Esophagus muscularis mucosa (tissue), 4 donors: ENCODE measurements at regions not wholly inside any gene's neighbourhood (a gene's known extent, or its start where the extent isn't known, plus 50 kb on each side); places are given as distances from the start of the nearest gene placed in this dataset.
A peak's percentile ranks its signal among the peaks of the same experiment; 100 is the strongest.

Experiments
- DNase-seq: peaks from one replicate; pipeline ENCODE4 v3.0.0-alpha.2; 2017; ENCODE audit errors: extremely low spot score
- H3K27ac ChIP-seq, 4 donors: fragments of 200-600 bp; sonication (generic); replicated peaks in 1 of 4; 1 replicate in 3 of 4; 2 replicates in 1 of 4; pipeline ENCODE4 v1.5.1; 2016 to 2019; ENCODE audit warnings: mild to moderate bottlenecking in 1 of 4
- H3K27me3 ChIP-seq, 4 donors: fragments of 200-600 bp; sonication (generic); one replicate each; pipeline versions ENCODE4 v1.5.1 to v1.6.0; 2016 to 2019
- H3K36me3 ChIP-seq, 4 donors: fragments of 200-600 bp; sonication (generic); one replicate each; pipeline ENCODE4 v1.5.1; 2016 to 2019
- H3K4me1 ChIP-seq, 4 donors: fragments of 200-600 bp; sonication (generic); one replicate each; pipeline ENCODE4 v1.5.1; 2016 to 2019
- H3K4me3 ChIP-seq, 4 donors: fragments of 200-600 bp; sonication (generic); 1 replicate in 2 of 4; 2 replicates in 2 of 4; pipeline ENCODE4 v1.5.1; 2016 to 2019; ENCODE audit warnings: mild to moderate bottlenecking in 4 of 4, moderate library complexity in 1 of 4
- H3K9me3 ChIP-seq, 4 donors: fragments of 200-600 bp; sonication (generic); 1 replicate in 3 of 4; 2 replicates in 1 of 4; pipeline ENCODE4 v1.5.1; 2016 to 2019
- EP300 ChIP-seq: sonication (generic); formaldehyde crosslinking; IDR thresholded peaks from one replicate; pipeline ENCODE4 v1.6.1; 2017; ENCODE audit warnings: antibody characterized with exemption
- POLR2A ChIP-seq: fragments of 450-650 bp; IDR thresholded peaks from one replicate; pipeline ENCODE4 v1.6.1; 2017; ENCODE audit warnings: antibody characterized with exemption, moderate library complexity, mild to moderate bottlenecking, low read depth
- POLR2AphosphoS5 ChIP-seq, 2 donors: sonication (generic); formaldehyde crosslinking; IDR thresholded peaks; one replicate each; pipeline ENCODE4 v1.6.1; 2017; ENCODE audit warnings: antibody characterized with exemption in 2 of 2
- WGBS: methylation state at CpG from one replicate; pipeline ENCODE4 v1.1.5; 2018; 5-methylcytosine and 5-hydroxymethylcytosine counted together
- intact Hi-C: fragments of 100-400 bp; cut with DNase I; formaldehyde crosslinking; loops from one replicate; pipeline ENCODE4 v1.15.1; 2023
- TF ChIP-seq, protein P1 (sequence below), 3 experiments: fragments of 200-600 bp in 2 of 3; fragments of 450-650 bp in 1 of 3; sonication (generic) in 2 of 3; IDR thresholded peaks; one replicate each; pipeline ENCODE4 v1.5.1; 2017 to 2019; ENCODE audit warnings: antibody characterized with exemption in 3 of 3, mild to moderate bottlenecking in 2 of 3, moderate library complexity in 1 of 3

DNA sequence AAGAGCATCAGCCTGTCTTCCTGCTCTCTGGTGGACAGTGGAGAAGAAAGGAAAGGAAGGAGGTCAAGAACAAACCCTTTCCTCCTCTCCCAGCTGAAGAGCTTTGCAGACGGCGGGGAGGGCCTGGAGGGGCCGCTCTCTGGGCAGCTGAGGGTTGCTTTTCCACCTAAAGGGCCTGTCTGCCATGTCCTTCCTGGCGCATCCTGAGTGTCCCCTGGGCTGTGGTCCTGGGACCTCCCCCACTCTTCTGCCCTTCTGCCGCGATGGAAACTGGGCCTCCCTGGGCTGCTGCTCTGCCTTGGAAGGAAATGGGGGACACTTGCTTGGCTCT, 107.0 kb downstream of the ETS2 start:
- Histone ChIP-seq H3K9me3 (no peaks in the 10 kb centered on the region), H3K27ac (peak overlapping the region; percentile 80 to 83 (median 81)), H3K27me3 (no peaks in the 10 kb centered on the region), H3K4me3 (peak overlapping the region; percentile 17 to 31 (median 24)), H3K36me3 (no peaks in the 10 kb centered on the region), H3K4me1 (peaks cover 43 to 53% (median 48%) of the 10 kb centered on the region in 4 donors)
- intact Hi-C loops = no loop called here
- no peak for TF ChIP-seq EP300
- no peak for TF ChIP-seq POLR2AphosphoS5 (IDR thresholded peaks at IDR 0.05)
- no peak for TF ChIP-seq POLR2A
- TF ChIP-seq, protein P1, sequence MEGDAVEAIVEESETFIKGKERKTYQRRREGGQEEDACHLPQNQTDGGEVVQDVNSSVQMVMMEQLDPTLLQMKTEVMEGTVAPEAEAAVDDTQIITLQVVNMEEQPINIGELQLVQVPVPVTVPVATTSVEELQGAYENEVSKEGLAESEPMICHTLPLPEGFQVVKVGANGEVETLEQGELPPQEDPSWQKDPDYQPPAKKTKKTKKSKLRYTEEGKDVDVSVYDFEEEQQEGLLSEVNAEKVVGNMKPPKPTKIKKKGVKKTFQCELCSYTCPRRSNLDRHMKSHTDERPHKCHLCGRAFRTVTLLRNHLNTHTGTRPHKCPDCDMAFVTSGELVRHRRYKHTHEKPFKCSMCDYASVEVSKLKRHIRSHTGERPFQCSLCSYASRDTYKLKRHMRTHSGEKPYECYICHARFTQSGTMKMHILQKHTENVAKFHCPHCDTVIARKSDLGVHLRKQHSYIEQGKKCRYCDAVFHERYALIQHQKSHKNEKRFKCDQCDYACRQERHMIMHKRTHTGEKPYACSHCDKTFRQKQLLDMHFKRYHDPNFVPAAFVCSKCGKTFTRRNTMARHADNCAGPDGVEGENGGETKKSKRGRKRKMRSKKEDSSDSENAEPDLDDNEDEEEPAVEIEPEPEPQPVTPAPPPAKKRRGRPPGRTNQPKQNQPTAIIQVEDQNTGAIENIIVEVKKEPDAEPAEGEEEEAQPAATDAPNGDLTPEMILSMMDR (IDR thresholded peaks at IDR 0.05) = no peak
- WGBS = 67% methylated on average over 6 of the region's 6 CpGs
- DNase-seq = no peak

DNA sequence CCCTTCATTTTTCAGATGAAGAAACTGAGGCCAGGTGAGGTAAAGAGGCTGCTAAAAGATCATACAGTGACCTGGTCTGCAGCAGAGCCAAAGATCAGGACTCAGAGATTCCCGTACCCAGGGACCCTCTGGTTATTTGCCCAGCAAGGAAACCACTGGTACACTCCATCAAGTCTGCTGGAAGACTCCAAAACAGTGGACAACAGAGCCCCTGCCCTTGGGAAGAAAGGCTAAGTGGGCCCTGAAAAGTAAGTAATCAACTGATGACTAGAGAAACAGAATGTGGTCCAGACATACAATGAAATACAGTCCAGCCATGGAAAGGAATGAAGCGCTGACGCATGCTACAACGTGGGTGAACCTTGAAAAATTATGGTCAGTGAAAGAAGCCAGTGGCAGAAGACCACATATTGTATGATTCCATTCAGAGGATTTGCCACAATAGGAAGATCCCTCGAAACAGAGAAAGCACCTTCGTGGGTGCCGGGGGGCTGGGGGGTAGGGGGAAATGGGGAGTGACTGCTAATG, 106.4 kb downstream of the ETS2 start:
- Histone ChIP-seq H3K36me3 (no peaks in the 10 kb centered on the region), H3K27me3 (no peaks in the 10 kb centered on the region), H3K9me3 (no peaks in the 10 kb centered on the region), H3K4me1 (peaks cover 49 to 59% (median 54%) of the 10 kb centered on the region in 4 donors), H3K27ac (peak overlapping the region; percentile 80 to 83 (median 81)), H3K4me3 (no peak overlapping the region)
- WGBS = 97% methylated on average over 7 of the region's 7 CpGs
- intact Hi-C loops = no loop called here
- no peak for TF ChIP-seq POLR2AphosphoS5 (IDR thresholded peaks at IDR 0.05)
- no peak for TF ChIP-seq EP300
- TF ChIP-seq POLR2A = no peak
- TF ChIP-seq, protein P1 (IDR thresholded peaks at IDR 0.05) = no peak
- no peak for DNase-seq

DNA sequence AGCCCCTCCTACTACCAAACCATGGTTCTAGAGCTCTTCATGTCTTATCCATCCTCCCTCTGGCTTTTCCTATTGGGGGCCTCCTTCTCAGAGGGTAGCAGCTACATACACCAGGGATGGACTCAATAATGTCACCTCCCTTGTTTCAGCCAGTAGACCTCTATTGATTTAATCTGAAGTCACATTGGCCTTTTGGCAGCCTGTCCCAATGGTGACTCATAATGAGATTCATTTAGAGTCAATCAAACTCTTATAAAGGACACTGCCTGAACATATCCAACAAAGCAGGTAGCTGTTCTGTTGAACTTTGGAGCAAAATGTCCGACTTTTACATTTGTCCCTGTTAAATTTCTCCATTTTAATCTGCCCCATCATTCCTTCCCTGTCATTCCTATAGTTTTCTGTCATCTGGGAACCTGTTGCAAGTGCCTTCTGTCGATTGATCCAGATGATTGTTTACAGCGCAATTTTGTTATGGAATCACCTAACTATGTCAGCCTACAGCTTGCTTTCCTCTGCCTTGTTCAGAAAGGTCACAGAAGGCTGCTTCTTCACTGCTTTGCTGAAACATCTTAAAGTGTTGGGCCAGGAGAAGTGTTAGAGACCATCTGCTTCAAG, 105.9 kb downstream of the ETS2 start:
- Histone ChIP-seq H3K4me3 (no peak overlapping the region), H3K9me3 (no peaks in the 10 kb centered on the region), H3K27me3 (no peaks in the 10 kb centered on the region), H3K4me1 (peaks cover 55 to 64% (median 59%) of the 10 kb centered on the region in 4 donors), H3K36me3 (no peaks in the 10 kb centered on the region), H3K27ac (peak overlapping the region; percentile 80 to 83 (median 81))
- DNase-seq = peak; percentile 64
- TF ChIP-seq, protein P1 (IDR thresholded peaks at IDR 0.05) = no peak
- TF ChIP-seq EP300 = no peak
- intact Hi-C loops = no loop called here
- WGBS = 96% methylated on average over 3 of the region's 3 CpGs

DNA sequence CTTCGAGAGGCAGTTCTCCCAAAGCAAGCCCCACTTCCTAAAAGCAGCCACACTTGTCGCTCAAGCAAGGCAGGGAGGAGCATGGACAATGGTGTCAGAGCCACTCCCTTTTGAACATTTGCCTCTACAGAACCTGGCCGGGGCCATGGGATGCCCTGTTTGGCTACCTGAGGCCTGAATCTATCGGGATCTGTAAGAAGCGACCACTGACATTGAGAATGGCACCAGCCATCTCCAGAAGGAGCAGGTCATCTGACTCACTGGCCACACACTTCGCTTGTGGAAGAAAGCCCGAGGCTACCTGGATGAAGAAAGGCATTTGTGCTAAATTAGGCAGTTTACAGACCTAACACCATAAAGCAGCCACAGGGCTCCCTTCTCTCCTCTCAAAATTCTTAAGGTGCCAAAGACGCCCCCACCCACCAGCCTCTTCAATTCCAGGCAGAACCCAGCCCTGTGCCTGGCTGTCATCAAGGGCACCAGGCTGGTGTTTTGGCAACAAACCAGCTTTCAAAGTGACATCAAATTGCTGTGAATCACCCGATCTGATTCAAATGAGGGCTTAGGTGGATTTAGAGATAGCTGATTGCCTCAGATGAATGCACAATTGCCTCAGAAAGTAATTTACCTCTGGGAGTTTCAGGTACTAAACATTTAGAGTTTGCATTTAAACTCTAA, 104.8 kb downstream of the ETS2 start:
- Histone ChIP-seq H3K9me3 (no peaks in the 10 kb centered on the region), H3K27ac (peak overlapping the region; percentile 53 to 83 (median 70)), H3K4me1 (peaks cover 56 to 66% (median 61%) of the 10 kb centered on the region in 4 donors), H3K27me3 (no peaks in the 10 kb centered on the region), H3K4me3 (no peak overlapping the region), H3K36me3 (no peaks in the 10 kb centered on the region)
- no peak for DNase-seq
- 88% methylated on average over 7 of the region's 9 CpGs for WGBS
- TF ChIP-seq POLR2A (no peak), EP300 (no peak), POLR2AphosphoS5 (IDR thresholded peaks at IDR 0.05) (no peak)
- TF ChIP-seq, protein P1 (IDR thresholded peaks at IDR 0.05) = no peak
- intact Hi-C loops = no loop called here
